CD4-positive, alpha-beta T cell (primary cell): ENCODE measurements at regions not wholly inside any gene's neighbourhood (a gene's known extent, or its start where the extent isn't known, plus 50 kb on each side); places are given as distances from the start of the nearest gene placed in this dataset.
"Not testable (repeated sequence)": the region's sequence is repeated elsewhere in the genome, so short reads cannot be mapped to it uniquely, and the experiment has no call there.

ENCODE experiments used
- ATAC-seq: fragments of 200-7000 bp; cut with Tn5 transposase; one replicate; pipeline ENCODE4 v1.10.0; 2022; ENCODE audit warnings: mild to moderate bottlenecking; ENCODE audit not compliant: poor library complexity
- CTCF ChIA-PET: fragments of 350-600 bp; sonication (Branson Sonifier 250); formaldehyde crosslinking; loops from one replicate; lab custom pipeline; 2021; ENCODE audit warnings: antibody characterized with exemption, inconsistent platforms; lab: Charles Lee
- POLR2A ChIA-PET: fragments of 350-600 bp; sonication (Branson Sonifier 250); formaldehyde crosslinking; loops from one replicate; lab custom pipeline; 2021; ENCODE audit warnings: antibody characterized with exemption, inconsistent platforms; lab: Charles Lee
- DNase-seq, 14 experiments: peaks; one replicate each; pipeline ENCODE4 v3.0.0-alpha.2; 2013 to 2020; ENCODE audit warnings: mixed read lengths in 2 of 14
- H3K27ac ChIP-seq, 2 donors: one replicate each; pipeline versions ENCODE4 v1.5.1 to v1.7.0; 2013; ENCODE audit warnings: low read length in 2 of 2, low read depth in 1 of 2, mild to moderate bottlenecking in 1 of 2
- H3K27me3 ChIP-seq, 2 experiments: 1 replicate in 1 of 2; 2 replicates in 1 of 2; pipeline versions ENCODE4 v1.6.1 to v1.7.0; 2013; ENCODE audit warnings: low read length in 2 of 2, control low read depth in 1 of 2, mild to moderate bottlenecking in 1 of 2, moderate library complexity in 1 of 2; ENCODE audit not compliant: insufficient read depth in 2 of 2, control insufficient read depth in 1 of 2
- H3K36me3 ChIP-seq: one replicate; pipeline ENCODE4 v1.6.1; 2013; ENCODE audit warnings: low read length, control low read depth; ENCODE audit not compliant: insufficient read depth
- H3K4me1 ChIP-seq: one replicate; pipeline ENCODE4 v1.6.1; 2013; ENCODE audit warnings: low read length, control low read depth; ENCODE audit not compliant: insufficient read depth
- H3K4me3 ChIP-seq: one replicate; pipeline ENCODE4 v1.5.1; 2013; ENCODE audit warnings: mild to moderate bottlenecking, low read length, moderate library complexity
- H3K9me3 ChIP-seq, 2 experiments: 1 replicate in 1 of 2; 2 replicates in 1 of 2; pipeline versions ENCODE4 v1.6.1 to v1.7.0; 2013; ENCODE audit warnings: low read length in 2 of 2, mild to moderate bottlenecking in 2 of 2, control low read depth in 1 of 2, moderate library complexity in 1 of 2; ENCODE audit not compliant: control insufficient read depth in 1 of 2, insufficient read depth in 1 of 2
- H3K27ac Mint-ChIP-seq: one replicate; pipeline ENCODE4 v1.8.0; 2020; ENCODE audit warnings: mixed read lengths
- H3K27me3 Mint-ChIP-seq: one replicate; pipeline ENCODE4 v1.8.0; 2021; ENCODE audit warnings: mixed read lengths
- H3K36me3 Mint-ChIP-seq: one replicate; pipeline ENCODE4 v1.8.0; 2021; ENCODE audit warnings: low read depth, mixed read lengths
- H3K4me1 Mint-ChIP-seq: one replicate; pipeline ENCODE4 v1.8.0; 2021; ENCODE audit warnings: low read depth, mixed read lengths
- H3K4me3 Mint-ChIP-seq: one replicate; pipeline ENCODE4 v1.8.0; 2020; ENCODE audit warnings: mild to moderate bottlenecking, mixed read lengths
- H3K9me3 Mint-ChIP-seq: one replicate; pipeline ENCODE4 v1.8.0; 2020; ENCODE audit warnings: mixed read lengths
- intact Hi-C, 2 experiments: fragments of 100-400 bp; cut with DNase I in 1 of 2; cut with micrococcal nuclease in 1 of 2; formaldehyde crosslinking; loops; one replicate each; pipeline versions ENCODE4 v1.15.1 to v1.9.0; 2023 to 2025; cut with DNase I, micrococcal nuclease
- TF ChIP-seq, protein P1 (sequence below): fragments of 200-600 bp; IDR thresholded peaks from one replicate; pipeline ENCODE4 v1.8.0; 2022; ENCODE audit warnings: antibody characterized with exemption, mild to moderate bottlenecking

DNA sequence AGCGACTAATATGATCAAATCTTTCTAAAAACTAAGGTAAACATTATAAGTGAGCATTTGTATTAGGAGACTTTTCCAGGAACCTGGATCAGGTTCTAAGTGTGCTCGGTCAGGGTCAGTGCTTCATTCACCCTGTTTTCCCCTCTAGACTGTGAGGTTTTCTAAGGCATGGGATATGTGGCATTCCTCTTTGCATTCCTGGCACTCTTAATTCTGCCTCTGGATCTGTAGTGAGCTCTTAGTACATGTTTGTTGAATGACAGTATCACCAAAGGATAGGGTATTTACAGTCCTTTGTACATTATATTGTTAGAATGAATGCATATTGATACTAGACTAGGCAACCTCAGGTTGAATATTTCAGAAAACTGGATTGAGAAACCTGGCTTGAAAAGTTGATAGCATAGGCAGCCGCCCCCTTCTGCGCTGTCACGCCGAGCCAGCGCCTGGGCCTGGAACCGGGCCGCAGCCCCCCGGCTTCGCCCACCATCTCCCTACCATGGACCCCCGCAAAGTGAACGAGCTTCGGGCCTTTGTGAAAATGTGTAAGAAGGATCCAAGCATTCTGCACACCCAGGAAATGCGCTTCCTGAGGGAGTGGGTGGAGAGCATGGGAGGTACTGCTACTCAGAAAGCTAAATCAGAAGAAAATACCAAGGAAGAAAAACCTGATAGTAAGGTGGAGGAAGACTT lies 156.5 kb downstream of the KCNRG start:
- H3K27ac ChIP-seq: no peak overlapping the region
- Mint-ChIP-seq H3K27ac (no peak overlapping the region), H3K4me1 (no peaks in the 10 kb centered on the region), H3K36me3 (no peaks in the 10 kb centered on the region), H3K27me3 (no peaks in the 10 kb centered on the region), H3K9me3 (no peaks in the 10 kb centered on the region), H3K4me3 (no peak overlapping the region)
- H3K4me3 ChIP-seq: no peak overlapping the region
- TF ChIP-seq, protein P1, sequence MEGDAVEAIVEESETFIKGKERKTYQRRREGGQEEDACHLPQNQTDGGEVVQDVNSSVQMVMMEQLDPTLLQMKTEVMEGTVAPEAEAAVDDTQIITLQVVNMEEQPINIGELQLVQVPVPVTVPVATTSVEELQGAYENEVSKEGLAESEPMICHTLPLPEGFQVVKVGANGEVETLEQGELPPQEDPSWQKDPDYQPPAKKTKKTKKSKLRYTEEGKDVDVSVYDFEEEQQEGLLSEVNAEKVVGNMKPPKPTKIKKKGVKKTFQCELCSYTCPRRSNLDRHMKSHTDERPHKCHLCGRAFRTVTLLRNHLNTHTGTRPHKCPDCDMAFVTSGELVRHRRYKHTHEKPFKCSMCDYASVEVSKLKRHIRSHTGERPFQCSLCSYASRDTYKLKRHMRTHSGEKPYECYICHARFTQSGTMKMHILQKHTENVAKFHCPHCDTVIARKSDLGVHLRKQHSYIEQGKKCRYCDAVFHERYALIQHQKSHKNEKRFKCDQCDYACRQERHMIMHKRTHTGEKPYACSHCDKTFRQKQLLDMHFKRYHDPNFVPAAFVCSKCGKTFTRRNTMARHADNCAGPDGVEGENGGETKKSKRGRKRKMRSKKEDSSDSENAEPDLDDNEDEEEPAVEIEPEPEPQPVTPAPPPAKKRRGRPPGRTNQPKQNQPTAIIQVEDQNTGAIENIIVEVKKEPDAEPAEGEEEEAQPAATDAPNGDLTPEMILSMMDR: no peak
- intact Hi-C loops: loop anchor here in 1 of 2 experiments (10.0 kb wide), 1 partner anchor 633 kb away; no protein-coding TSS in a partner anchor
- DNase-seq (no peak), ATAC-seq (no peak)
- H3K4me1 ChIP-seq: no peaks in the 10 kb centered on the region
- no peaks in the 10 kb centered on the region for H3K36me3 ChIP-seq
- no peaks in the 10 kb centered on the region for H3K27me3 ChIP-seq
- ChIA-PET CTCF (no interaction called here), POLR2A (no interaction called here)
- no peaks in the 10 kb centered on the region for H3K9me3 ChIP-seq

DNA sequence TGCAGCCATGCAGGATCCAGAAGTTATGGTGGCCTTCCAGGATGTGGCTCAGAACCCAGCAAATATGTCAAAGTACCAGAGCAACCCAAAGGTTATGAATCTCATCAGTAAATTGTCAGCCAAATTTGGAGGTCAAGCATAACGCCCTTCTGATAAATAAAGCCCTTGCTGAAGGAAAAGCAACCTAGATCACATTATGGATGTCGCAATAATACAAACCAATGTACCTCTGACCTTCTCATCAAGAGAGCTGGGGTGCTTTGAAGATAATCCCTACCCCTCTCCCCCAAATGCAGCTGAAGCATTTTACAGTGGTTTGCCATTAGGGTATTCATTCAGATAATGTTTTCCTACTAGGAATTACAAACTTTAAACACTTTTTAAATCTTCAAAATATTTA lies 157.8 kb downstream of the KCNRG start:
- H3K27ac Mint-ChIP-seq, H3K27me3 ChIP-seq, ATAC-seq, H3K4me1 Mint-ChIP-seq, CTCF ChIA-PET, H3K36me3 ChIP-seq, H3K4me3 Mint-ChIP-seq, POLR2A ChIA-PET, H3K9me3 Mint-ChIP-seq, H3K4me1 ChIP-seq, H3K9me3 ChIP-seq, H3K4me3 ChIP-seq, H3K27me3 Mint-ChIP-seq, H3K36me3 Mint-ChIP-seq, H3K27ac ChIP-seq, DNase-seq: not testable (repeated sequence)
- intact Hi-C loops: loop anchor here in 1 of 2 experiments (10.0 kb wide), 1 partner anchor 632 kb away; no protein-coding TSS in a partner anchor

DNA sequence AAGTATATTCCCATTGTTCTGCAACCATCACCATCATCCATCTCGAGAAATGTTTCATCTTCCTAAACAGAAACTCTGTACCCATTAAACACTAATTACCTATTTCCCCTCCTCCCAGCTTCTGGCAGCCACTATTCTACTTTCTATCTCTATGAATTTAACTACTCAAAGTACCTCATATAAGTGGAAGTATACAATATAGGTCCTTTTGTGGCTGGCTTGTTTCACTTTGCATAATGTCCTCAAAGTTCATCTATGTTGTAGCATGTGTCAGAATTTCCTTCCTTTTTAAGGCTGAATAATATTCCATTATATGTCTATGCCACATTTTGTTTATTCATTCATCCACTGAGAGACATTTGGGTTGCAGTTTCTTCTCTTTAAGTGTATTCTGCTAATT lies 159.4 kb downstream of the KCNRG start:
- H3K36me3 Mint-ChIP-seq: no peaks in the 10 kb centered on the region
- no peaks in the 10 kb centered on the region for H3K4me1 Mint-ChIP-seq
- no peak overlapping the region for H3K27ac ChIP-seq
- H3K27ac Mint-ChIP-seq: no peak overlapping the region
- TF ChIP-seq, protein P1: no peak
- H3K9me3 Mint-ChIP-seq: no peaks in the 10 kb centered on the region
- H3K9me3 ChIP-seq: no peaks in the 10 kb centered on the region
- ChIA-PET POLR2A (no interaction called here), CTCF (no interaction called here)
- ATAC-seq (no peak), DNase-seq (no peak)
- no peak overlapping the region for H3K4me3 Mint-ChIP-seq
- H3K4me3 ChIP-seq: no peak overlapping the region
- H3K27me3 Mint-ChIP-seq: no peaks in the 10 kb centered on the region
- no peaks in the 10 kb centered on the region for H3K36me3 ChIP-seq
- intact Hi-C loops: loop anchor here in 1 of 2 experiments (10.0 kb wide), 1 partner anchor 630 kb away; no protein-coding TSS in a partner anchor
- no peaks in the 10 kb centered on the region for H3K27me3 ChIP-seq
- no peaks in the 10 kb centered on the region for H3K4me1 ChIP-seq

DNA sequence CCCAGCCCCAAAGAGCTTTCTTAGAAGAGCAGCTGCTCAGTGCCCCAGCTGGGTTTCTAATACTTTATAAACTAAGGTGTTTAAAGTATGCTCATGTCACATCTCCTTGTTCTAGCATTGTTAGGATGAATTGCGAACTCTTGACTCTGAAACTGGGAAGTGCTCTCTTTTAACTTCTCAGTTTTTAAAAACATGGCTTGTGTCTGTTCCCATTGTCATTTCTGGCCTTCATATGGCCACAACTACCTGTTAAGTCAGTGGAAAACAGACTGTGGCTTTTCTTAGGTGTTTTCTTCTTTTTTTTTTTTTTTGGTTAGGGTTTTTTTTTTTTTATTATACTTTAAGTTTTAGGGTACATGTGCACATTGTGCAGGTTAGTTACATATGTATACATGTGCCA lies 164.7 kb downstream of the KCNRG start:
- Histone ChIP-seq H3K4me1 (no peaks in the 10 kb centered on the region), H3K27ac (no peak overlapping the region), H3K36me3 (no peaks in the 10 kb centered on the region), H3K9me3 (no peaks in the 10 kb centered on the region), H3K4me3 (no peak overlapping the region), H3K27me3 (no peaks in the 10 kb centered on the region)
- ChIA-PET POLR2A (no interaction called here), CTCF (no interaction called here)
- Mint-ChIP-seq H3K27ac (no peak overlapping the region), H3K36me3 (no peaks in the 10 kb centered on the region), H3K4me1 (no peaks in the 10 kb centered on the region), H3K27me3 (no peaks in the 10 kb centered on the region), H3K9me3 (no peaks in the 10 kb centered on the region), H3K4me3 (no peak overlapping the region)
- TF ChIP-seq, protein P1: no peak
- DNase-seq (no peak), ATAC-seq (no peak)
- intact Hi-C loops: loop anchor here in 1 of 2 experiments (10.0 kb wide), 1 partner anchor 625 kb away; no protein-coding TSS in a partner anchor

DNA sequence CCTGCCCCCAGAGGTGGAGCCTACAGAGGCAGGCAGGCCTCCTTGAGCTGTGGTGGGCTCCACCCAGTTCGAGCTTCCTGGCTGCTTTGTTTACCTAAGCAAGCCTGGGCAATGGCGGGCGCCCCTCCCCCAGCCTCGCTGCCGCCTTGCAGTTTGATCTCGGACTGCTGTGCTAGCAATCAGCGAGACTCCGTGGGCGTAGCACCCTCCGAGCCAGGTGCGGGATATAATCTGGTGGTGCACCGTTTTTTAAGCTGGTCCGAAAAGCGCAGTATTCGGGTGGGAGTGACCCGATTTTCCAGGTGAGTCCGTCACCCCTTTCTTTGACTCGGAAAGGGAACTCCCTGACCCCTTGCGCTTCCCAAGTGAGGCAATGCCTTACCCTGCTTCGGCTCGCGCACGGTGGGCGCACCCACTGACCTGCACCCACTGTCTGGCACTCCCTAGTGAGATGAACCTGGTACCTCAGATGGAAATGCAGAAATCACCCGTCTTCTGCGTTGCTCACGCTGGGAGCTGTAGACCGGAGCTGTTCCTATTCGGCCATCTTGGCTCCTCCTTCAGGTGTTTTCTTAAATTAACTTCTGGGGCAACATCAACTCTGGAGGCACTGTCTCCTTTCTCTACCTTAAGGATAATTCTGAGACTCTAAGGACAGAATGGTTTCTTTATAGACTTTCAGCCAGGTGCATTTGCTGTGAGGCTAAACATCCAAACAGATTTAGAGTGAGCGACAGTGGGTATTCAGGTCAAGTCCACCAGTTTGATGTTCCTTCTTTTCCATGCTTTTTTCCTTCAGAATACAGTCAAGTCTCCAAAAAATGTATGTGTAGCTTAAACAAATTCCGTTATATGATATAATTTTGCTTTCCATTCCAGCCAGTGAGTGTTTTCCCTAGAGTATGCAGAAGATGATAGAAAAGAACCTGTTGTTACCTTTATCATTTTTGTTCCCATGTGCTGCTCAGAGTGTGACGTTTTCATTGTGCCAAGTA lies 170.8 kb downstream of the KCNRG start:
- H3K4me3 ChIP-seq: peak overlapping the region; percentile 29
- CTCF ChIA-PET, H3K36me3 Mint-ChIP-seq, DNase-seq, H3K9me3 ChIP-seq, H3K27me3 Mint-ChIP-seq, H3K4me1 ChIP-seq, H3K36me3 ChIP-seq, H3K4me1 Mint-ChIP-seq, intact Hi-C loops, H3K27ac ChIP-seq, H3K27me3 ChIP-seq, H3K27ac Mint-ChIP-seq, ATAC-seq, H3K9me3 Mint-ChIP-seq: not testable (repeated sequence)
- POLR2A ChIA-PET: interaction anchor here (0.9 kb wide), 1 partner anchor 62 kb away, joined by 3 read pairs; no protein-coding TSS in a partner anchor
- H3K4me3 Mint-ChIP-seq: peak overlapping the region; percentile 38
